SK-MEL-5 (cell line): ENCODE measurements at regions not wholly inside any gene's neighbourhood (a gene's known extent, or its start where the extent isn't known, plus 50 kb on each side); places are given as distances from the start of the nearest gene placed in this dataset.

ENCODE experiments used
- DNase-seq: peaks from one replicate; pipeline ENCODE4 v3.0.0-alpha.2; 2016; ENCODE audit warnings: low read depth, low spot score
- in situ Hi-C: cut with HindIII; loops from 2 replicates; pipeline ENCODE4 v1.10.0; 2016; ENCODE audit warnings: low sequenced_read_pairs, high pct_unique_total_duplicates, low pct_unique_long_range_greater_than_20kb

- no peak for DNase-seq
- in situ Hi-C loops = no loop called here
Observed at GRCh38 chr1:81052162-81052561, 748.6 kb upstream of the ADGRL2 start.

- in situ Hi-C loops = no loop called here
- no peak for DNase-seq
Observed at GRCh38 chr1:81050390-81050789, 750.3 kb upstream of the ADGRL2 start.

GRCh38 chr1:81044708-81045107 is 756.0 kb upstream of the ADGRL2 start:
- in situ Hi-C loops = no loop called here
- no peak for DNase-seq

- in situ Hi-C loops = no loop called here
- DNase-seq = no peak
Observed at GRCh38 chr1:81042225-81042624, 758.5 kb upstream of the ADGRL2 start.

- no peak for DNase-seq
- in situ Hi-C loops = no loop called here
Observed at GRCh38 chr1:81034291-81034690, 766.4 kb upstream of the ADGRL2 start.

GRCh38 chr1:81032973-81033425 is 767.7 kb upstream of the ADGRL2 start:
- DNase-seq = no peak
- in situ Hi-C loops = no loop called here

- no peak for DNase-seq
- in situ Hi-C loops = no loop called here
Observed at GRCh38 chr1:81032374-81032773, 768.4 kb upstream of the ADGRL2 start.

- no peak for DNase-seq
- in situ Hi-C loops = no loop called here
Observed at GRCh38 chr1:81030441-81030840, 770.3 kb upstream of the ADGRL2 start.

GRCh38 chr1:81029266-81029665 is 771.5 kb upstream of the ADGRL2 start:
- no peak for DNase-seq

GRCh38 chr1:81023187-81023724 is 777.5 kb upstream of the ADGRL2 start:
- in situ Hi-C loops = no loop called here
- no peak for DNase-seq

More at GRCh38 chr1:81029266-81029665, 771.5 kb upstream of the ADGRL2 start:
- in situ Hi-C loops = no loop called here

GRCh38 chr1:81021134-81021533 is 779.6 kb upstream of the ADGRL2 start:
- DNase-seq = no peak
- in situ Hi-C loops = no loop called here

- no peak for DNase-seq
- in situ Hi-C loops = no loop called here
Observed at GRCh38 chr1:81020506-81020905, 780.2 kb upstream of the ADGRL2 start.

- in situ Hi-C loops = no loop called here
Observed at GRCh38 chr1:81010126-81010525, 790.6 kb upstream of the ADGRL2 start.

GRCh38 chr1:81008293-81008692 is 792.4 kb upstream of the ADGRL2 start:
- no peak for DNase-seq

More at GRCh38 chr1:81010126-81010525, 790.6 kb upstream of the ADGRL2 start:
- no peak for DNase-seq

GRCh38 chr1:81007024-81007423 is 793.7 kb upstream of the ADGRL2 start:
- in situ Hi-C loops = no loop called here
- DNase-seq = no peak

More at GRCh38 chr1:81008293-81008692, 792.4 kb upstream of the ADGRL2 start:
- in situ Hi-C loops = no loop called here

GRCh38 chr1:81006502-81006901 is 794.2 kb upstream of the ADGRL2 start:
- in situ Hi-C loops = no loop called here
- DNase-seq = no peak

- in situ Hi-C loops = no loop called here
- DNase-seq = no peak
Observed at GRCh38 chr1:81004011-81004410, 796.7 kb upstream of the ADGRL2 start.

- in situ Hi-C loops = no loop called here
- no peak for DNase-seq
Observed at GRCh38 chr1:80994934-80995333, 805.8 kb upstream of the ADGRL2 start.

- in situ Hi-C loops = no loop called here
Observed at GRCh38 chr1:80994038-80994437, 806.7 kb upstream of the ADGRL2 start.

More at GRCh38 chr1:80994038-80994437, 806.7 kb upstream of the ADGRL2 start:
- no peak for DNase-seq
